Esophagus muscularis mucosa (tissue), 4 donors: ENCODE measurements at regions not wholly inside any gene's neighbourhood (a gene's known extent, or its start where the extent isn't known, plus 50 kb on each side); places are given as distances from the start of the nearest gene placed in this dataset.

ENCODE experiments used
- CTCF ChIP-seq, 3 experiments: fragments of 200-600 bp in 2 of 3; fragments of 450-650 bp in 1 of 3; sonication (generic) in 2 of 3; IDR thresholded peaks; one replicate each; pipeline ENCODE4 v1.5.1; 2017 to 2019; ENCODE audit warnings: antibody characterized with exemption in 3 of 3, mild to moderate bottlenecking in 2 of 3, moderate library complexity in 1 of 3
- EP300 ChIP-seq: sonication (generic); formaldehyde crosslinking; IDR thresholded peaks from one replicate; pipeline ENCODE4 v1.6.1; 2017; ENCODE audit warnings: antibody characterized with exemption
- POLR2A ChIP-seq: fragments of 450-650 bp; IDR thresholded peaks from one replicate; pipeline ENCODE4 v1.6.1; 2017; ENCODE audit warnings: antibody characterized with exemption, moderate library complexity, mild to moderate bottlenecking, low read depth
- POLR2AphosphoS5 ChIP-seq, 2 donors: sonication (generic); formaldehyde crosslinking; IDR thresholded peaks; one replicate each; pipeline ENCODE4 v1.6.1; 2017; ENCODE audit warnings: antibody characterized with exemption in 2 of 2

GRCh38 chr18:25518716-25519053 lies 166.7 kb upstream of the ZNF521 start:
- TF ChIP-seq CTCF (IDR thresholded peaks at IDR 0.05) (no peak), EP300 (no peak), POLR2AphosphoS5 (IDR thresholded peaks at IDR 0.05) (no peak), POLR2A (no peak)
